Ishikawa (cell line): ENCODE measurements at regions not wholly inside any gene's neighbourhood (a gene's known extent, or its start where the extent isn't known, plus 50 kb on each side); places are given as distances from the start of the nearest gene placed in this dataset.

Source experiments
- CEBPB ChIP-seq: IDR thresholded peaks from 2 replicates; pipeline ENCODE4 v1.6.1; 2012
- EGR1 ChIP-seq: IDR thresholded peaks from 2 replicates; pipeline ENCODE4 v1.6.1; 2012
- EP300 ChIP-seq: IDR thresholded peaks from 2 replicates; pipeline ENCODE4 v1.6.1; 2012; ENCODE audit warnings: borderline replicate concordance
- MAX ChIP-seq: IDR thresholded peaks from 2 replicates; pipeline ENCODE4 v1.6.1; 2012
- NFIC ChIP-seq: IDR thresholded peaks from 2 replicates; pipeline ENCODE4 v1.6.1; 2012
- TAF1 ChIP-seq: IDR thresholded peaks from 2 replicates; pipeline ENCODE4 v1.6.1; 2012; ENCODE audit warnings: low read depth, mild to moderate bottlenecking
- USF1 ChIP-seq: IDR thresholded peaks from 2 replicates; pipeline ENCODE4 v1.6.1; 2012
- TF ChIP-seq, protein P1 (sequence below): IDR thresholded peaks from 2 replicates; pipeline ENCODE4 v1.6.1; 2012; ENCODE audit warnings: low read depth, mild to moderate bottlenecking

GRCh38 chr14:87257421-87257820, 735.6 kb downstream of the GALC start:
- TF ChIP-seq, protein P1, sequence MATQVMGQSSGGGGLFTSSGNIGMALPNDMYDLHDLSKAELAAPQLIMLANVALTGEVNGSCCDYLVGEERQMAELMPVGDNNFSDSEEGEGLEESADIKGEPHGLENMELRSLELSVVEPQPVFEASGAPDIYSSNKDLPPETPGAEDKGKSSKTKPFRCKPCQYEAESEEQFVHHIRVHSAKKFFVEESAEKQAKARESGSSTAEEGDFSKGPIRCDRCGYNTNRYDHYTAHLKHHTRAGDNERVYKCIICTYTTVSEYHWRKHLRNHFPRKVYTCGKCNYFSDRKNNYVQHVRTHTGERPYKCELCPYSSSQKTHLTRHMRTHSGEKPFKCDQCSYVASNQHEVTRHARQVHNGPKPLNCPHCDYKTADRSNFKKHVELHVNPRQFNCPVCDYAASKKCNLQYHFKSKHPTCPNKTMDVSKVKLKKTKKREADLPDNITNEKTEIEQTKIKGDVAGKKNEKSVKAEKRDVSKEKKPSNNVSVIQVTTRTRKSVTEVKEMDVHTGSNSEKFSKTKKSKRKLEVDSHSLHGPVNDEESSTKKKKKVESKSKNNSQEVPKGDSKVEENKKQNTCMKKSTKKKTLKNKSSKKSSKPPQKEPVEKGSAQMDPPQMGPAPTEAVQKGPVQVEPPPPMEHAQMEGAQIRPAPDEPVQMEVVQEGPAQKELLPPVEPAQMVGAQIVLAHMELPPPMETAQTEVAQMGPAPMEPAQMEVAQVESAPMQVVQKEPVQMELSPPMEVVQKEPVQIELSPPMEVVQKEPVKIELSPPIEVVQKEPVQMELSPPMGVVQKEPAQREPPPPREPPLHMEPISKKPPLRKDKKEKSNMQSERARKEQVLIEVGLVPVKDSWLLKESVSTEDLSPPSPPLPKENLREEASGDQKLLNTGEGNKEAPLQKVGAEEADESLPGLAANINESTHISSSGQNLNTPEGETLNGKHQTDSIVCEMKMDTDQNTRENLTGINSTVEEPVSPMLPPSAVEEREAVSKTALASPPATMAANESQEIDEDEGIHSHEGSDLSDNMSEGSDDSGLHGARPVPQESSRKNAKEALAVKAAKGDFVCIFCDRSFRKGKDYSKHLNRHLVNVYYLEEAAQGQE: no peak
- no peak for TF ChIP-seq CEBPB
- no peak for TF ChIP-seq MAX
- TF ChIP-seq EGR1: no peak
- TF ChIP-seq EP300: no peak
- no peak for TF ChIP-seq USF1
- TF ChIP-seq TAF1: no peak
- no peak for TF ChIP-seq NFIC
